HG02938 (cell line): ENCODE measurements at regions not wholly inside any gene's neighbourhood (a gene's known extent, or its start where the extent isn't known, plus 50 kb on each side); places are given as distances from the start of the nearest gene placed in this dataset.
"Not testable (repeated sequence)": the region's sequence is repeated elsewhere in the genome, so short reads cannot be mapped to it uniquely, and the experiment has no call there.

Experiments used
- ATAC-seq: cut with Tn5 transposase; IDR thresholded peaks from one replicate; pipeline ENCODE4 v1.9.1; 2021; ENCODE audit warnings: mild to moderate bottlenecking, moderate library complexity; ENCODE audit not compliant: unreplicated experiment

- ATAC-seq = no peak
Observed at GRCh38 chr21:19198801-19199200, 795.2 kb upstream of the TMPRSS15 start.

DNA sequence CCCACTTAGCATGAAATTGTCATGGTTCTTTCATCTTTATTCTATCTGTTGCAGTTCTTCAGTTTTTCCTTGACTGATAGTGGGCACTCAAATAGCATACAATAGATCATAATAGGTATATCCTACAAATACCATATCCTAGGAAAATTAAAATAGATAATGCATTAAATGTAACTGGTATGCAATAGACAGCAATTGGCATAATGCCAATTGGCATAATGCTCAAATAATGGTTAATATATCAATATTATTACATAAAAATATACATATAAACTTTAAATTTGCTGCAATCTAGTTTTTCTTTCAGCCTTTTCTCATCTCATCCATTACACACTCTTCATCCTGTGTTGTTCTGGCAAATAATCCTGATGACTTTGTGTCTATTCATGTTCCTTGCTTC, 814.6 kb upstream of the TMPRSS15 start:
- no peak for ATAC-seq

GRCh38 chr21:19224090-19224489, 820.5 kb upstream of the TMPRSS15 start:
- ATAC-seq = no peak

GRCh38 chr21:19228226-19228625, 824.6 kb upstream of the TMPRSS15 start:
- no peak for ATAC-seq

- not testable (repeated sequence) for ATAC-seq
Observed at GRCh38 chr21:19233841-19234240, 830.3 kb upstream of the TMPRSS15 start.

DNA sequence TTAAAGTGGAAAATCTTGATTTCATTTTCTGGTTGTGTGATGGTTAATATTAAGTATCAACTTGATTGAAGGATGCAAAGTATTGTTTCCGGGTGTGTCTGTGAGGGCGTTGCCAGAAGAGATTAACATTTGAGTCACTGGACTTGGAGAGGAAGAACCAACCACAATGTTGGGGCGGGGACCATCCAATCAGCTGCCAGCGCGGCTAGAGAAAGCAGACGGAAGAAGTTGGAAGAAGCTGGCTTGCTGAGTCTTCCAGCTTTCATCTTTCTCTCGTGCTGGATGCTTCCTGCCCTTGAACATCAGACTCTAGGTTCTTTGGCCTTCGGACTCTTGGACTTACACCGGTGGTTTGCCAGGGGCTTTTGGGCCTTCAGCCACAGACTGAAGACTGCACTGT, 832.6 kb upstream of the TMPRSS15 start:
- ATAC-seq = no peak

DNA sequence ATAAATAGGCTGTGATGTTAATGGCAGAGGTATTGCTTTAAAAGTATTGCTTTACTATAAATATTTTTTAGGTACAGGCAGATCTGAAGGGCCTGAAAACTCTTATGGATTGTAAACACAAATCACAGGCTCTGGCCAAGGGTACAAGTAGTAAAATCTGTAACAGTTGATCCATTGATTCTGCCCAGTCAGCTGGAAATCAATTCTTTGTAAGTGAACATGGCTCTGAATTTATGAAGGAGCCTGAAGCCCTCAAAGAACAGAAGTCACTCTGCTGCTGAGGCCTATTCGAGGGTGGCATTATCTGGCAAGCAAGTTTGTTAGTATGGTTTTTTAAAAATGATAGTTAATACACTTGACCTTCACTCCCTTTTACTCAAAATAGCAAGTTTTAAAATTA, 834.0 kb upstream of the TMPRSS15 start:
- ATAC-seq = no peak

DNA sequence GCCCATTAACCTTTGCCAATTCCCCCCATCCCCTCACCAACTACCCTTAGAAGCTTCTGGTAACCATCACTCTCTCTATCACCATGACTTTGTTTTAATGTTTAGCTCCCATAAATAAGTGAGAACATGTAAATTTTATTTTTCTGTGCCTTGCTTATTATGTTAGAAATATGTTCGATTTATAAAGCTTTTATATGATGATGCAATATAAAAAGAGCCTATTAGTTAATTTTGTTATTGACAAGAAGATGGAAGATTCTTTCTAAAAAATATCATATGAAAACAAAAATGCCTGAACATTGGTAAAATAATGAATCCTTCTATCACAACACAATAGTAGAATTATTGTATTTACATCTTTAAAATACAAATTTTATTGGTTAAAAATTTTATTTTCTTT, 836.1 kb upstream of the TMPRSS15 start:
- no peak for ATAC-seq

GRCh38 chr21:19244502-19245187, 841.1 kb upstream of the TMPRSS15 start:
- no peak for ATAC-seq

DNA sequence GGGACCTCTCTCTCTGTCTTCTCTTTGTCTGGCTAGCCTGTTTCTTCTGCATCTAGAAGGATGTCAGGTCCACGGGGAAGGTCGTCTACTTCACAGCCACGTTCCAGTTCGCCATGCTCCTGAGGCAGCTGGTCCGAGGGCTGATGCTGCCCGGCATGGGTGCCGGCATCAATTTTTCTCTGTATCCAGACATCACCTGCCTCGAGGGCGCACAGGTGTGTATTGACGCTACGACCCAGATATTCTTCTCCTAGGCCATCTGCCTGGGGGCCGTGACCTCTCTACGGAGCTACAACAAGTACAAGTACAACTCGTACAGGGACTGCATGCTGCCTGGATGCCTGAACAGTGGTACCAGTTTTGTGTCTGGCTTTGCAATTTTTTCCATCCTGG, 841.6 kb upstream of the TMPRSS15 start:
- ATAC-seq = no peak

DNA sequence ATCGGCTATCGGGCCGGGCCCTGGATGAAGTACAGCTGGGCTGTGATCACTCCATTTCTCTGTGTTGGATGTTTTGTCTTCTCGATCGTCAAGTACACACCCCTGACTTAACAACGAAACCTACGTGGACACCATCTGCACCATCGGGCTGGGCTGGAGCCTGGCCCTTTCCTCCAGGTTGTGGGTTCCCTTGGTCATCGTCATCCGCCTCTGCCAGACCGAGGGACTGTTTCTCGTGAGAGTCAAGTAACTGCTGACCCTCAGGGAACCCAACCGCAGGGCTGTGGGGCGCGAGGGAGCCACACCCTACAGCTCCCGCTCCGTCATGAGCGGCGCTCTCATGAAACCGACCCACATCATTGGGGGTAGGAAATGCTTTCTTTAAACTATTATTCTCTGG, 842.4 kb upstream of the TMPRSS15 start:
- no peak for ATAC-seq

DNA sequence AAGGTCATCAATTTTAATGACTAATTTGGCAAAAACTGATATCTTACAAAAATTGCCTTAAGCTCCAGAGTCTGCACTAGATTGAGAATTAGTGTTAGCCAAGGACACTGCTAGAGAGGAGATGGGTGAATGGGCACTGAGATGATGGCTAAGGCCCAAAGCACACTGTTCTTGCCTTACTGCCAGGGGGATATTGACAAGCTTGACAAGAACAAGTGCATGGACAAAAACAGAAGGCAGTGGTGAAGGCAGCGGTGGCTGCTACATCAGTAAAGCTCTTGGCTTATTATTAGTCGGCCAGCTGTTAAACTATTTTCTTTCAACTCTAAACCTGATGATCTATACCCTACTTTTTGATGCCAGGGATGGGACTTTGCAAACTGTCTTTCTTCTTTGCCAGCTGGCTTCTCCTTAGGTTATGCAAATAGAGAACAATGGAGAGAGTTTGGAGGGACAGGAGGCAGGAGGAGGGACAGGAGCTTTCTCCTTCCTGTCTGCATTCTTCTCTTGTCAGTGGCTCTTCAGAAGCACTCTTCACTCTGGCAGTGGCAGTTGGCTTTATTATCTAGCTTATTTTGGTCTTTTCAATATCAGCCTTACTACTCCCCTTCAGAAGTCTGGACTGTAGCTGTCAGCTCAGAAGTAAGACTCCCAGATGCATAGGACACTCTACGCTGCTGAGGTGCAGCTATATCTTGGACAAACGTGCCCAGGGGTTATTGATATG, 853.5 kb upstream of the TMPRSS15 start:
- no peak for ATAC-seq

DNA sequence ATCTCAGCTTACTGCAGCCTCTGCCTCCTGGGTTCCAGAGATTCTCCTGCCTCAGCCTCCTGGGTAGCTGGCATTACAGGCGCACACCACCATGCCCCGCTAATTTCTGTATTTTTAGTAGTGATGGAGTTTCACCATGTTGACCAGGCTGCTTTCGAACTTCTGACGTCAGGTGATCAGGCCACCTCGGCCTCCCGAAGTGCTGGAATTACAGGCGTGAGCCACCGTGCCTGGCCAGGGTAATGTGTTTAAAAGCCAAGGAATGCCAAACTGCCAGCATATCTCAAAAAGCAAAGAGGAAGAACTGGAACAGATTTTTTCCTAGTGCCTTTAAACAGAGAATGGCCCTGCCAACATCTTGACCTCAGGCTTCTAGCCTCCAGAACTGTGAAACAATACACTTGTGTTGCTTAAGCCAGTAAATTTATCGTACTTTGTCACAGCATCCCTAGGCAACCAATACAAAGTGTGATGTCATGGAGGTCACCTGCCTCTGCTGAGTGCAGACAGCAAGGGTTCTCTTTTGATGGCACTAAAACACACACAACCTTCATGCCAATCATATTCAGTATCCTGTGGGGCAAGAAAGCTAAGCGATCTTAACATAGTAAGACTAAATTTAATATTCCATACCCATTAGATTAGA, 858.3 kb upstream of the TMPRSS15 start:
- no peak for ATAC-seq

- no peak for ATAC-seq
Observed at GRCh38 chr21:19266636-19267035, 863.1 kb upstream of the TMPRSS15 start.

- ATAC-seq = no peak
Observed at GRCh38 chr21:19268686-19269085, 865.1 kb upstream of the TMPRSS15 start.

DNA sequence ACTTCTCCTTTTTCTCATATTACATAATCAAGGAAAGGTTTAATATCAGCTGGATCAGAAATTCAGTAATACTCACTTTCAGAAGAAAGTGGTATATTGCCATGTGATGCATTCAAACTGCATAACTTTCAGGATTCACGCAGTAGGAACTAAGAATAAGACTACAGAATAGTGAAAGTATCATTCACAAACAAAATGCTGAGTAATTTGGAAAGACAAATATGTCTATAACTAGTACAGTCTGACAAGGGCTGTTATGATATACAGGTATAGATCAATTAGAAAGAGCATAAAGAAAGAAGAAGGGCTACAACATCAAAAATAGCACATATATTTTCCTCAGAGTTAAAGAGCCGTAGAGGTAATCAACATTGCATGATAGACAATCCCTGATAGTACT, 871.5 kb upstream of the TMPRSS15 start:
- ATAC-seq = no peak

- no peak for ATAC-seq
Observed at GRCh38 chr21:19276665-19277064, 873.1 kb upstream of the TMPRSS15 start.

GRCh38 chr21:19286876-19287275, 883.3 kb upstream of the TMPRSS15 start:
- no peak for ATAC-seq

- ATAC-seq = no peak
Observed at GRCh38 chr21:19290328-19290727, 886.7 kb upstream of the TMPRSS15 start.

DNA sequence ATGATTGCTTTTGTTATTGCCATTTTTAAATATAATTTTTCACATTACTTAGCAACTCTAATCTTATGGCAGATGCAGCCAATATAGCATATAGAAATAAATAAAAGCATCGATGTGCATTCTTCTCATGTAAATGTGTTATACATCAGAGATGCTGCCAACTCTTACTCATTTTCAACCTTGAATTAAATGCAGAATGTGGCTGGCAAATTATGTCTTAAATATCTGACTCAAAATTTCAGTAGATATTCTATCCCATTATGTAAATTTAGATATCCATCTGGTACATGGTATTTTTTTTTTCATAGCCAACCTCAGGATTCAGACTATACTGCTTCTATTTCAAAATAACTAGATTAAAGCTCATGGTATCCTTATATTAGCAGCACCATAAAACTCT, 916.7 kb upstream of the TMPRSS15 start:
- ATAC-seq = no peak

DNA sequence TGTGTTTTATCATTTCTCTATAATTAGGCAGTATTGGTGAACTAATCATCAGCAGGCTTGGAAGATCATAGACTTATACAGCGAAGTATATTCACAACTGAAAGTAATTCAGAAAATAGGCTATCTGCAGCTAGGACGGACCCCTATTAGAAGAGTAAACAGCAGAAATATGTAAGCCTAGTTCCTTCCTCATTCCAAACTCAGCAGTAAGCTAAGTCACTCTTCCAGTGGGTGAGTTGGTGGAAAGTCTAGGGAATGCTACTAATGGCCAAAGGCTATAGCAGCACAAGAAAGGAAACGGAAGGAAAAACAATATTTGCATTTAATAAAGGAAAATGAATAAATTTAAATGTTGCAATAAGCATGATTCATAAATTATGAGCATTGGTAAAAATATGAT, 918.1 kb upstream of the TMPRSS15 start:
- no peak for ATAC-seq

GRCh38 chr21:19322360-19322759, 918.8 kb upstream of the TMPRSS15 start:
- ATAC-seq = no peak
